Astrocyte (in vitro differentiated cells and primary cell): ENCODE measurements at regions not wholly inside any gene's neighbourhood (a gene's known extent, or its start where the extent isn't known, plus 50 kb on each side); places are given as distances from the start of the nearest gene placed in this dataset.

Experiments
- DNase-seq: peaks from one replicate; pipeline ENCODE4 v3.0.0-alpha.2; 2010; ENCODE audit warnings: low read depth
- FAIRE-seq: peaks from 2 replicates; lab custom pipeline; 2011; peaks lifted over from hg19 to GRCh38; lab: Jason Lieb, UNC
- H2AFZ ChIP-seq: 2 replicates; pipeline ENCODE4 v1.6.0; 2012; ENCODE audit warnings: low read depth, low read length, inconsistent platforms
- H3K27ac ChIP-seq: 2 replicates; pipeline ENCODE4 v1.5.1; 2011; ENCODE audit warnings: low read depth, low read length, inconsistent platforms
- H3K27me3 ChIP-seq: 2 replicates; pipeline ENCODE4 v1.6.0; 2011; ENCODE audit warnings: low read length, inconsistent platforms; ENCODE audit not compliant: insufficient read depth
- H3K36me3 ChIP-seq: 2 replicates; pipeline ENCODE4 v1.5.1; 2011; ENCODE audit warnings: low read length, inconsistent platforms; ENCODE audit not compliant: insufficient read depth
- H3K4me1 ChIP-seq: 2 replicates; pipeline ENCODE4 v1.5.1; 2011; ENCODE audit warnings: low read length, inconsistent platforms; ENCODE audit not compliant: insufficient read depth
- H3K4me2 ChIP-seq: 2 replicates; pipeline ENCODE4 v1.6.0; 2012; ENCODE audit warnings: low read length, inconsistent platforms
- H3K4me3 ChIP-seq: 2 replicates; pipeline ENCODE4 v1.5.1; 2011; ENCODE audit warnings: low read depth, mild to moderate bottlenecking, low read length, inconsistent platforms; ENCODE audit not compliant: insufficient read depth
- H3K79me2 ChIP-seq: 2 replicates; pipeline ENCODE4 v1.6.0; 2012; ENCODE audit warnings: mild to moderate bottlenecking, low read length, inconsistent platforms; ENCODE audit not compliant: insufficient read depth
- H3K9ac ChIP-seq: 2 replicates; pipeline ENCODE4 v1.6.0; 2012; ENCODE audit warnings: mild to moderate bottlenecking, low read length, inconsistent platforms
- H3K9me3 ChIP-seq: 2 replicates; pipeline ENCODE4 v1.5.1; 2012; ENCODE audit warnings: low read depth, mild to moderate bottlenecking, low read length, inconsistent platforms; ENCODE audit not compliant: insufficient read depth
- H4K20me1 ChIP-seq: 2 replicates; pipeline ENCODE4 v1.6.0; 2012; ENCODE audit warnings: low read length, inconsistent platforms; ENCODE audit not compliant: insufficient read depth
- H3K27ac Mint-ChIP-seq: one replicate; pipeline ENCODE4 v1.8.0; 2021; ENCODE audit warnings: mild to moderate bottlenecking, mixed read lengths; ENCODE audit not compliant: unreplicated experiment
- H3K27me3 Mint-ChIP-seq: one replicate; pipeline ENCODE4 v1.8.0; 2021; ENCODE audit warnings: low read depth, mixed read lengths; ENCODE audit not compliant: unreplicated experiment
- H3K36me3 Mint-ChIP-seq: one replicate; pipeline ENCODE4 v1.8.0; 2021; ENCODE audit warnings: low read depth, mixed read lengths; ENCODE audit not compliant: unreplicated experiment
- H3K4me1 Mint-ChIP-seq: one replicate; pipeline ENCODE4 v1.8.0; 2021; ENCODE audit warnings: low read depth, mixed read lengths; ENCODE audit not compliant: unreplicated experiment
- H3K4me3 Mint-ChIP-seq: one replicate; pipeline ENCODE4 v1.8.0; 2021; ENCODE audit warnings: mild to moderate bottlenecking, moderate library complexity, mixed read lengths; ENCODE audit not compliant: unreplicated experiment
- H3K9me3 Mint-ChIP-seq: one replicate; pipeline ENCODE4 v1.8.0; 2021; ENCODE audit warnings: mild to moderate bottlenecking, mixed read lengths; ENCODE audit not compliant: unreplicated experiment
- CTCF ChIP-seq: IDR thresholded peaks from 2 replicates; pipeline ENCODE4 v1.5.1; 2011; ENCODE audit warnings: low read depth, mild to moderate bottlenecking, inconsistent platforms, low read length, moderate library complexity; ENCODE audit not compliant: insufficient read depth
- EZH2 ChIP-seq: IDR thresholded peaks from 2 replicates; pipeline ENCODE4 v1.6.1; 2012; ENCODE audit warnings: mild to moderate bottlenecking, low read length, inconsistent platforms; ENCODE audit not compliant: insufficient read depth

GRCh38 chr2:7724336-7724735 is 807.1 kb downstream of the RNF144A start:
- H3K4me2 ChIP-seq, result no peak overlapping the region
- no peaks in the 10 kb centered on the region for H3K4me1 ChIP-seq
- TF ChIP-seq EZH2, result no peak
- H4K20me1 ChIP-seq, result no peaks in the 10 kb centered on the region
- no peak overlapping the region for H3K27ac ChIP-seq
- no peak overlapping the region for H3K4me3 ChIP-seq
- Mint-ChIP-seq H3K27ac (no peak overlapping the region), H3K4me3 (no peak overlapping the region), H3K36me3 (no peaks in the 10 kb centered on the region), H3K27me3 (peaks cover 2% of the 10 kb centered on the region), H3K9me3 (no peaks in the 10 kb centered on the region), H3K4me1 (peaks cover 13% of the 10 kb centered on the region)
- DNase-seq (no peak), FAIRE-seq (no peak)
- H3K27me3 ChIP-seq, result no peaks in the 10 kb centered on the region
- no peak overlapping the region for H3K9ac ChIP-seq
- H2AFZ ChIP-seq, result no peak overlapping the region
- no peaks in the 10 kb centered on the region for H3K79me2 ChIP-seq
- no peaks in the 10 kb centered on the region for H3K36me3 ChIP-seq
- no peaks in the 10 kb centered on the region for H3K9me3 ChIP-seq

- peaks cover 14% of the 10 kb centered on the region for H3K4me1 Mint-ChIP-seq
- no peak for FAIRE-seq
- peaks cover 2% of the 10 kb centered on the region for H3K27me3 Mint-ChIP-seq
Measured at GRCh38 chr2:7725171-7725849, 808.1 kb downstream of the RNF144A start.

GRCh38 chr2:7725850-7726242 is 808.6 kb downstream of the RNF144A start:
- Histone ChIP-seq H3K27me3 (no peaks in the 10 kb centered on the region), H3K27ac (no peak overlapping the region), H3K4me2 (peak overlapping the region; percentile 8), H4K20me1 (no peaks in the 10 kb centered on the region), H3K9me3 (no peaks in the 10 kb centered on the region), H3K36me3 (no peaks in the 10 kb centered on the region), H3K4me1 (no peaks in the 10 kb centered on the region), H2AFZ (no peak overlapping the region), H3K79me2 (no peaks in the 10 kb centered on the region), H3K9ac (no peak overlapping the region), H3K4me3 (no peak overlapping the region)
- H3K4me1 Mint-ChIP-seq, result peaks cover 15% of the 10 kb centered on the region
- H3K4me3 Mint-ChIP-seq, result no peak overlapping the region
- no peak for FAIRE-seq
- H3K9me3 Mint-ChIP-seq, result no peaks in the 10 kb centered on the region
- H3K27ac Mint-ChIP-seq, result peak overlapping the region; percentile 37
- DNase-seq, result peak; percentile 91
- TF ChIP-seq EZH2, result no peak
- TF ChIP-seq CTCF, result no peak
- H3K36me3 Mint-ChIP-seq, result no peaks in the 10 kb centered on the region
- peaks cover 2% of the 10 kb centered on the region for H3K27me3 Mint-ChIP-seq

More at GRCh38 chr2:7725171-7725849, 808.1 kb downstream of the RNF144A start:
- Histone ChIP-seq H2AFZ (no peak overlapping the region), H3K4me3 (no peak overlapping the region), H3K36me3 (no peaks in the 10 kb centered on the region), H3K9me3 (no peaks in the 10 kb centered on the region), H3K4me2 (peak overlapping the region; percentile 8), H3K9ac (no peak overlapping the region), H4K20me1 (no peaks in the 10 kb centered on the region), H3K79me2 (no peaks in the 10 kb centered on the region), H3K27me3 (no peaks in the 10 kb centered on the region), H3K27ac (no peak overlapping the region), H3K4me1 (no peaks in the 10 kb centered on the region)
- TF ChIP-seq CTCF (no peak), EZH2 (no peak)
- no peaks in the 10 kb centered on the region for H3K36me3 Mint-ChIP-seq
- no peak overlapping the region for H3K4me3 Mint-ChIP-seq
- H3K9me3 Mint-ChIP-seq, result no peaks in the 10 kb centered on the region
- H3K27ac Mint-ChIP-seq, result peak overlapping the region; percentile 51
- no peak for DNase-seq
